Stimulated activated naive CD4-positive, alpha-beta T cell treated with Interleukin-2 at 50 U/mL for 16 hours (primary cell): ENCODE measurements at regions not wholly inside any gene's neighbourhood (a gene's known extent, or its start where the extent isn't known, plus 50 kb on each side); places are given as distances from the start of the nearest gene placed in this dataset.

ENCODE experiments used
- DNase-seq: peaks from one replicate; lab custom pipeline; 2025; lab: John Stamatoyannopoulos, UW

GRCh38 chr6:84815896-84816735 is 51.7 kb upstream of the TBX18 start:
- DNase-seq: no peak
